Nephron progenitor cell (in vitro differentiated cells): ENCODE measurements at regions not wholly inside any gene's neighbourhood (a gene's known extent, or its start where the extent isn't known, plus 50 kb on each side); places are given as distances from the start of the nearest gene placed in this dataset.

ENCODE experiments used
- DNase-seq: peaks from one replicate; pipeline ENCODE4 v3.0.0; 2021
- H3K27ac Mint-ChIP-seq: 2 replicates; pipeline ENCODE4 v1.8.0; 2021; ENCODE audit warnings: mild to moderate bottlenecking, moderate library complexity, mixed read lengths
- H3K27me3 Mint-ChIP-seq: 2 replicates; pipeline ENCODE4 v1.8.0; 2021; ENCODE audit warnings: mild to moderate bottlenecking, low read depth, mixed read lengths; ENCODE audit not compliant: poor library complexity
- H3K36me3 Mint-ChIP-seq: 2 replicates; pipeline ENCODE4 v1.8.0; 2021; ENCODE audit warnings: low read depth, mixed read lengths
- H3K4me1 Mint-ChIP-seq: 2 replicates; pipeline ENCODE4 v1.8.0; 2021; ENCODE audit warnings: mixed read lengths
- H3K4me3 Mint-ChIP-seq: 2 replicates; pipeline ENCODE4 v1.8.0; 2021; ENCODE audit warnings: mild to moderate bottlenecking, moderate library complexity, mixed read lengths
- H3K9me3 Mint-ChIP-seq: 2 replicates; pipeline ENCODE4 v1.8.0; 2021; ENCODE audit warnings: mild to moderate bottlenecking, moderate library complexity, mixed read lengths
- CTCF ChIP-seq: fragments of 200-600 bp; sonication (generic); IDR thresholded peaks from 2 replicates; pipeline ENCODE4 v1.5.0; 2021; ENCODE audit warnings: antibody characterized with exemption

DNA sequence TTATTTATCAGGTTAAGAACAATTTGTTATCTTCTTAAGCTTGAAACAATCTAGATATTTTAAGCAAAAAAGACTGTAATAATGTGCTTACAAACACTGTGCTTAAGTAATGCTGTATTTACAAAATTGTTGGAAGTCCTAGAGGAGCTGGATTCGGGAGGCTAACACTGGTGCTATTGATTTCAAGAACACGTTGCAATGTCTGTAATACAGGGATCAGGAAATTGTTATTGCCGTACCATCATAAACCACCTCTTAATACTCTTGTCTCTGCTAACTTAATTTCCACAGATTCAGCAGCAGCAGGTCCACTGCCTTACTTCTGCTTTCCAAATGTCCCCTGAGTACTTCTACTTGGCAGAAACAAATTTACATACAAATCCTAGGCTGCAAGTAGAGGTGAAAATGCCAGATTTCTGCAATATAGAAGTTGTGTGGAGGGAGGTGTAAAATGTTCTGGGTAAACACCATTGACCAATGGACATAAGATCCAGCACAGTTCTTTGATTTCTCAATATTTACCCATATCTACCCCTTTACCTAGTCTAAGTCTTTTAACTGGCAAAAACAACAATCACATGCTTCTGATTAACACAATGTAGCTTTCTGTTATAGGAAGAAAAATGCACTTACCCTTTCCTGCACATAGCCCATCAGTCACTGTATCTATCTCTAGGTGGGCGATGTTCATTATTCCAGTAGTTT, 663.4 kb downstream of the TMTC2 start:
- H3K27me3 Mint-ChIP-seq, result peaks cover 4% of the 10 kb centered on the region
- TF ChIP-seq CTCF, result no peak
- H3K4me1 Mint-ChIP-seq, result peaks cover 6% of the 10 kb centered on the region

GRCh38 chr12:83346333-83346732, 659.6 kb downstream of the TMTC2 start:
- TF ChIP-seq CTCF, result no peak

More for the DNA sequence above, 663.4 kb downstream of the TMTC2 start:
- no peak for DNase-seq
- Mint-ChIP-seq H3K9me3 (no peaks in the 10 kb centered on the region), H3K27ac (no peak overlapping the region), H3K4me3 (no peak overlapping the region), H3K36me3 (no peaks in the 10 kb centered on the region)

DNA sequence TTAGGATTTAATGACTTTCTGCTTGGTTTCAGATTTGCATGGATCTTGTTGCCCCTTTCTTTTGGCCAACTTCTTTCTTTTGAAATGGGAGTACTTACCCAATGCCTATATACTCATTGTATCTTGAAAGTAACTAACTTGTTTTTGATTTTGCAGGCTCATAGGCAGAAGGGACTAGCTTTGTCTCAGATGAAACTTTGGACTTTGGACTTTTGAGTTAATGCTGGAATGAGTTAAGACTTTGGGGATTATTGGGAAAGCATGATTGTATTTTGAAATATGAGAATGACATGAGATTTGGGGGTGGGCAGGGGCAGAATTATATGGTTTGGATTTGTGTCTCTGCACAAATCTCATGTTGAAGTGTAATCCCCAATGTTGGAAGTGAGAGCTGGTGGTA, 657.1 kb downstream of the TMTC2 start:
- H3K4me1 Mint-ChIP-seq, result peaks cover 6% of the 10 kb centered on the region
- peaks cover 6% of the 10 kb centered on the region for H3K9me3 Mint-ChIP-seq
- H3K36me3 Mint-ChIP-seq, result no peaks in the 10 kb centered on the region
- no peak overlapping the region for H3K4me3 Mint-ChIP-seq
- no peak overlapping the region for H3K27ac Mint-ChIP-seq
- DNase-seq, result no peak
- TF ChIP-seq CTCF, result no peak
- peaks cover 3% of the 10 kb centered on the region for H3K27me3 Mint-ChIP-seq

More at GRCh38 chr12:83346333-83346732, 659.6 kb downstream of the TMTC2 start:
- Mint-ChIP-seq H3K4me3 (no peak overlapping the region), H3K27me3 (peaks cover 3% of the 10 kb centered on the region), H3K9me3 (peaks cover 6% of the 10 kb centered on the region), H3K36me3 (no peaks in the 10 kb centered on the region), H3K4me1 (peaks cover 6% of the 10 kb centered on the region), H3K27ac (no peak overlapping the region)
- no peak for DNase-seq

DNA sequence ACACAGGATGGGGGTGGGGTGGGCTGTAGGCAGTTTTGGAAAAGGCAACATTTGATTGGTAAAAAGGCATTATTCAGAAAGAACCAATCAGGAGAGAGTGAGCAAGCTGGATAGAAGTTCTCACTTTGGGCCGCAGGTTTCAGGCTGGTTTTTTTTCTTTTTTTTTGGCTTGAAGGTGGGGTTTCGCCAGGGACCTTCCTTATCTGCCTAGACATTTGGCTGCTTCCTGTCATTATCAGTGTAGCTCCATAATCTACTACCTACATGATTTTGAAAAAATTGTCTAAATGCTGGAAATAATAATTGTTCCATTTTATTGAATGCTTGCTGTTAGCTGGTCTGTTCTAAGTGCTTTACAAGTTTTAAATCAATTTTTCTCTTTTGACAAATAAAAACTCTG, 649.0 kb downstream of the TMTC2 start:
- no peak overlapping the region for H3K27ac Mint-ChIP-seq

DNA sequence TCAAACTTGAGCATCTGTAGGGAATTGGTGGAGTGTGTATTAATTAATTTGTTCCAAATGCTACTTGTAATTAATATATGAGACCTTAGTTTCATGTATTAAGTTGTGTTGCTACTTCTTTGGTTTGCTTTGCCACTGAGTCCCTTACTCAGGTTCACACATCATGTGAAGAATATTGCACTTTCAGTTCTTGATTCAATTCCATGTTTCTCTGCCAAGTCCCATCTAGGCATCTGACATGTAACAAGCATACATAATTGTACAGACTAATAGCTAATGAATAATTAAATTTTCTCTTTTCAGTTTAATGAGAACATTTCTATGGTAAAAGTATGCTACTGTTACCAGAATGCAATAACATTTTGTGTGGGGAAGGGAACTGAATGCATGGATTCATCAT, 640.0 kb downstream of the TMTC2 start:
- Mint-ChIP-seq H3K9me3 (no peaks in the 10 kb centered on the region), H3K4me3 (no peak overlapping the region), H3K36me3 (no peaks in the 10 kb centered on the region), H3K27me3 (no peaks in the 10 kb centered on the region), H3K27ac (no peak overlapping the region), H3K4me1 (peaks cover 5% of the 10 kb centered on the region)
- DNase-seq, result no peak
- TF ChIP-seq CTCF, result no peak

More for the DNA sequence above, 649.0 kb downstream of the TMTC2 start:
- TF ChIP-seq CTCF, result no peak
- H3K27me3 Mint-ChIP-seq, result no peaks in the 10 kb centered on the region
- H3K36me3 Mint-ChIP-seq, result no peaks in the 10 kb centered on the region
- peaks cover 9% of the 10 kb centered on the region for H3K4me1 Mint-ChIP-seq
- no peaks in the 10 kb centered on the region for H3K9me3 Mint-ChIP-seq
- no peak for DNase-seq
- no peak overlapping the region for H3K4me3 Mint-ChIP-seq

- no peak overlapping the region for H3K27ac Mint-ChIP-seq
- no peak overlapping the region for H3K4me3 Mint-ChIP-seq
- no peaks in the 10 kb centered on the region for H3K36me3 Mint-ChIP-seq
- DNase-seq, result no peak
- no peaks in the 10 kb centered on the region for H3K27me3 Mint-ChIP-seq
- peaks cover 5% of the 10 kb centered on the region for H3K4me1 Mint-ChIP-seq
- no peaks in the 10 kb centered on the region for H3K9me3 Mint-ChIP-seq
- no peak for TF ChIP-seq CTCF
These were observed 637.2 kb downstream of the TMTC2 start for GRCh38 chr12:83323866-83324265.
